ENCODE measurements at regions not wholly inside any gene's neighbourhood (a gene's known extent, or its start where the extent isn't known, plus 50 kb on each side); places are given as distances from the start of the nearest gene placed in this dataset.

- H3K27me3 Mint-ChIP-seq (ENCODE audit: unreplicated experiment): no peaks in the 10 kb centered on the region
- no peak overlapping the region for H3K27ac Mint-ChIP-seq (ENCODE audit: unreplicated experiment)
- H3K9me3 Mint-ChIP-seq (ENCODE audit: unreplicated experiment): peaks cover 4% of the 10 kb centered on the region
- TF ChIP-seq CTCF (IDR thresholded peaks at IDR 0.05): no peak
- no peak overlapping the region for H3K4me3 Mint-ChIP-seq (ENCODE audit: unreplicated experiment)
- DNase-seq (ENCODE audit: extremely low spot score, unreplicated experiment): no peak
- H3K4me1 Mint-ChIP-seq (ENCODE audit: unreplicated experiment): peaks cover 8% of the 10 kb centered on the region
- peaks cover 3% of the 10 kb centered on the region for H3K36me3 Mint-ChIP-seq (ENCODE audit: unreplicated experiment)
These were observed 131.3 kb downstream of the C11orf87 start for GRCh38 chr11:109553284-109553683.

- no peaks in the 10 kb centered on the region for H3K36me3 Mint-ChIP-seq (ENCODE audit: unreplicated experiment)
- TF ChIP-seq CTCF (IDR thresholded peaks at IDR 0.05): no peak
- H3K27ac Mint-ChIP-seq (ENCODE audit: unreplicated experiment): no peak overlapping the region
- DNase-seq (ENCODE audit: extremely low spot score, unreplicated experiment): no peak
- peaks cover 5% of the 10 kb centered on the region for H3K9me3 Mint-ChIP-seq (ENCODE audit: unreplicated experiment)
- H3K4me1 Mint-ChIP-seq (ENCODE audit: unreplicated experiment): no peaks in the 10 kb centered on the region
- no peaks in the 10 kb centered on the region for H3K27me3 Mint-ChIP-seq (ENCODE audit: unreplicated experiment)
- H3K4me3 Mint-ChIP-seq (ENCODE audit: unreplicated experiment): no peak overlapping the region
These were observed 133.0 kb downstream of the C11orf87 start for GRCh38 chr11:109554951-109555350.

- Mint-ChIP-seq H3K27ac (ENCODE audit: unreplicated experiment) (no peak overlapping the region), H3K27me3 (ENCODE audit: unreplicated experiment) (no peaks in the 10 kb centered on the region), H3K4me1 (ENCODE audit: unreplicated experiment) (peaks cover 1% of the 10 kb centered on the region), H3K4me3 (ENCODE audit: unreplicated experiment) (no peak overlapping the region), H3K36me3 (ENCODE audit: unreplicated experiment) (peaks cover 5% of the 10 kb centered on the region), H3K9me3 (ENCODE audit: unreplicated experiment) (peaks cover 14% of the 10 kb centered on the region)
- no peak for TF ChIP-seq CTCF (IDR thresholded peaks at IDR 0.05)
- no peak for DNase-seq (ENCODE audit: extremely low spot score, unreplicated experiment)
These were observed 142.3 kb downstream of the C11orf87 start for GRCh38 chr11:109564241-109564640.

- no peak for TF ChIP-seq CTCF (IDR thresholded peaks at IDR 0.05)
- no peak overlapping the region for H3K4me3 Mint-ChIP-seq (ENCODE audit: unreplicated experiment)
- DNase-seq (ENCODE audit: extremely low spot score, unreplicated experiment): no peak
- no peaks in the 10 kb centered on the region for H3K36me3 Mint-ChIP-seq (ENCODE audit: unreplicated experiment)
- H3K27ac Mint-ChIP-seq (ENCODE audit: unreplicated experiment): no peak overlapping the region
- peaks cover 20% of the 10 kb centered on the region for H3K4me1 Mint-ChIP-seq (ENCODE audit: unreplicated experiment)
- no peaks in the 10 kb centered on the region for H3K9me3 Mint-ChIP-seq (ENCODE audit: unreplicated experiment)
- no peaks in the 10 kb centered on the region for H3K27me3 Mint-ChIP-seq (ENCODE audit: unreplicated experiment)
These were observed 160.5 kb downstream of the C11orf87 start for GRCh38 chr11:109582470-109582869.

- Mint-ChIP-seq H3K27me3 (ENCODE audit: unreplicated experiment) (no peaks in the 10 kb centered on the region), H3K36me3 (ENCODE audit: unreplicated experiment) (no peaks in the 10 kb centered on the region), H3K9me3 (ENCODE audit: unreplicated experiment) (no peaks in the 10 kb centered on the region), H3K4me3 (ENCODE audit: unreplicated experiment) (no peak overlapping the region), H3K27ac (ENCODE audit: unreplicated experiment) (peak overlapping the region; percentile 59), H3K4me1 (ENCODE audit: unreplicated experiment) (peaks cover 20% of the 10 kb centered on the region)
- no peak for DNase-seq (ENCODE audit: extremely low spot score, unreplicated experiment)
- TF ChIP-seq CTCF (IDR thresholded peaks at IDR 0.05): no peak
These were observed 162.3 kb downstream of the C11orf87 start for GRCh38 chr11:109584001-109584972.

All from osteocyte (in vitro differentiated cells).